ENCODE measurements at regions not wholly inside any gene's neighbourhood (a gene's known extent, or its start where the extent isn't known, plus 50 kb on each side); places are given as distances from the start of the nearest gene placed in this dataset.

DNA sequence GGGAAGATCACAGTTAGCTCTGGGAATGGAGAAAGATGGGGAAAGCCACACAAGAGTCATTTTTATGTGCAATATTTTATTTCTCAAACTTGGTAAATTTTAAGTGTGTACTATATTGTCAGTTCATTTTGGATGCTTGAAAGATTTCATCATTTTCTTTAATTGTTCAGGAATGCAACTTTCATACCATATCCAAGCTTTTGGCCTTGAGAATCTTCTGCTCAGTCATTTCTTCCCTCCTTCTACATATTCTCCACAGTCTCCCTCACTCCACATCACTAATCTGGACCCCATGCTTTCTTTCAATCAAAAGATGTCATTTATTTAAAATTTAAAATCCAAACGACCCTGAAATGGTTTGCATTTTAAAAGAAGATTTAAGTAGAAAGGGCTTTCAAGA is 135.4 kb downstream of the FAM114A2 start:
- TF ChIP-seq, protein P1, sequence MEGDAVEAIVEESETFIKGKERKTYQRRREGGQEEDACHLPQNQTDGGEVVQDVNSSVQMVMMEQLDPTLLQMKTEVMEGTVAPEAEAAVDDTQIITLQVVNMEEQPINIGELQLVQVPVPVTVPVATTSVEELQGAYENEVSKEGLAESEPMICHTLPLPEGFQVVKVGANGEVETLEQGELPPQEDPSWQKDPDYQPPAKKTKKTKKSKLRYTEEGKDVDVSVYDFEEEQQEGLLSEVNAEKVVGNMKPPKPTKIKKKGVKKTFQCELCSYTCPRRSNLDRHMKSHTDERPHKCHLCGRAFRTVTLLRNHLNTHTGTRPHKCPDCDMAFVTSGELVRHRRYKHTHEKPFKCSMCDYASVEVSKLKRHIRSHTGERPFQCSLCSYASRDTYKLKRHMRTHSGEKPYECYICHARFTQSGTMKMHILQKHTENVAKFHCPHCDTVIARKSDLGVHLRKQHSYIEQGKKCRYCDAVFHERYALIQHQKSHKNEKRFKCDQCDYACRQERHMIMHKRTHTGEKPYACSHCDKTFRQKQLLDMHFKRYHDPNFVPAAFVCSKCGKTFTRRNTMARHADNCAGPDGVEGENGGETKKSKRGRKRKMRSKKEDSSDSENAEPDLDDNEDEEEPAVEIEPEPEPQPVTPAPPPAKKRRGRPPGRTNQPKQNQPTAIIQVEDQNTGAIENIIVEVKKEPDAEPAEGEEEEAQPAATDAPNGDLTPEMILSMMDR (IDR thresholded peaks at IDR 0.05), result no peak
- TF ChIP-seq POLR2A (IDR thresholded peaks at IDR 0.05), result no peak

Measured in body of pancreas (tissue), 4 donors.